Muscle of back (tissue), 3 donors: ENCODE measurements at regions not wholly inside any gene's neighbourhood (a gene's known extent, or its start where the extent isn't known, plus 50 kb on each side); places are given as distances from the start of the nearest gene placed in this dataset.
A peak's percentile ranks its signal among the peaks of the same experiment; 100 is the strongest.

Experiments used
- DNase-seq, 3 donors: peaks; one replicate each; pipeline versions ENCODE4 v3.0.0 to v3.0.0-alpha.2; 2013

GRCh38 chr1:5291889-5292288 is 637.5 kb downstream of the AJAP1 start:
- no peak for DNase-seq

- peak in 1 of 3 donors; percentile 29 for DNase-seq
Observed at GRCh38 chr1:5287178-5288150, 633.1 kb downstream of the AJAP1 start.

GRCh38 chr1:5286244-5286643 is 631.8 kb downstream of the AJAP1 start:
- DNase-seq, result no peak

- no peak for DNase-seq
Observed at GRCh38 chr1:5274527-5274926, 620.1 kb downstream of the AJAP1 start.

- DNase-seq, result no peak
Observed at GRCh38 chr1:5273280-5274003, 619.0 kb downstream of the AJAP1 start.

GRCh38 chr1:5272325-5272724 is 617.9 kb downstream of the AJAP1 start:
- no peak for DNase-seq

- DNase-seq, result peak; percentile 8 to 58 (median 12)
Observed at GRCh38 chr1:5271264-5271663, 616.9 kb downstream of the AJAP1 start.

GRCh38 chr1:5269901-5270300 is 615.5 kb downstream of the AJAP1 start:
- DNase-seq, result no peak

- no peak for DNase-seq
Observed at GRCh38 chr1:5267603-5268235, 613.3 kb downstream of the AJAP1 start.

- DNase-seq, result no peak
Observed at GRCh38 chr1:5265438-5266075, 611.1 kb downstream of the AJAP1 start.

- DNase-seq, result no peak
Observed at GRCh38 chr1:5264476-5264875, 610.1 kb downstream of the AJAP1 start.

- no peak for DNase-seq
Observed at GRCh38 chr1:5256793-5257192, 602.4 kb downstream of the AJAP1 start.

- DNase-seq, result no peak
Observed at GRCh38 chr1:5254975-5255374, 600.6 kb downstream of the AJAP1 start.

GRCh38 chr1:5254131-5254725 is 599.8 kb downstream of the AJAP1 start:
- DNase-seq, result no peak

GRCh38 chr1:5253036-5253435 is 598.6 kb downstream of the AJAP1 start:
- DNase-seq, result no peak

- DNase-seq, result no peak
Observed at GRCh38 chr1:5250336-5250735, 595.9 kb downstream of the AJAP1 start.

- DNase-seq, result no peak
Observed at GRCh38 chr1:5245348-5245747, 590.9 kb downstream of the AJAP1 start.

GRCh38 chr1:5244631-5245285 is 590.3 kb downstream of the AJAP1 start:
- DNase-seq, result no peak

- no peak for DNase-seq
Observed at GRCh38 chr1:5242850-5243249, 588.4 kb downstream of the AJAP1 start.

- DNase-seq, result no peak
Observed at GRCh38 chr1:5239911-5240310, 585.5 kb downstream of the AJAP1 start.
